ENCODE measurements at regions not wholly inside any gene's neighbourhood (a gene's known extent, or its start where the extent isn't known, plus 50 kb on each side); places are given as distances from the start of the nearest gene placed in this dataset.

DNA sequence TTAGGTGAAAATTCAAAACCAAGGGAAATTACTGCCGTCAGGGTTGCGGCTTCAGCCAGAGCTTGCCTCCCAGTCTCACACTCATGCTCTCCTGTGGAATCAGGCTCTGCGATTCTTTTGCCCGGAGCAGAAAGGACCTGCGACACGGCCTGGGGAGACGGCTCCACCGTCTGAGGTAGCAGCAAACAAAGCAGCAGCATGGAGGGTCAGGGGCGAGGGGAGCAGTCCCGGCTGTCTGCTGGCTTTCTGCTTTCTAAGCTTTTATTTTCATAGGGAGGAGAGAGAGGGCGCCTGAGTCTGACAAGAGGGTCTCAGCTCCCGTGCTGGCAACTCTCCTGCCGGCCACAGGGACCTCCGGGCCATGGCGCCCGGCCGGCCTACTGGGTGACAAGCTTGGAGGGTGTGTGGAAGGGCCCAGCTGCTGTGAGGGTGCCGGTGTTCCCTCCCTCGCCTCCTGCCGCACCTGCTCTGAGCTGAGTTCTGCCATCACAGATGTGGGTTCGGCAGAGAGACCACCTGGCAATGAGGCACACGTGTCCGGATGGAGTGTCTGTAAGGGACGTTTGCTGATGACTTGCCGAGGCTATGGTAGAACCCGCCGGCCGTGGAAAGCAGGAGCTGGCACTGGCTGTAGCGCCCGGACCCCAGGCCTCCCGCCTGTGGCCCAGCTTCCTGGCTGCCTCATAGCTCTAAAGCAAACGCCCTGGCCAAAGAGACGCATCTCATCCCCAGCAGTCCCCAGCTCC, 66.2 kb upstream of the CTDP1 start:
- TF ChIP-seq, protein P1, sequence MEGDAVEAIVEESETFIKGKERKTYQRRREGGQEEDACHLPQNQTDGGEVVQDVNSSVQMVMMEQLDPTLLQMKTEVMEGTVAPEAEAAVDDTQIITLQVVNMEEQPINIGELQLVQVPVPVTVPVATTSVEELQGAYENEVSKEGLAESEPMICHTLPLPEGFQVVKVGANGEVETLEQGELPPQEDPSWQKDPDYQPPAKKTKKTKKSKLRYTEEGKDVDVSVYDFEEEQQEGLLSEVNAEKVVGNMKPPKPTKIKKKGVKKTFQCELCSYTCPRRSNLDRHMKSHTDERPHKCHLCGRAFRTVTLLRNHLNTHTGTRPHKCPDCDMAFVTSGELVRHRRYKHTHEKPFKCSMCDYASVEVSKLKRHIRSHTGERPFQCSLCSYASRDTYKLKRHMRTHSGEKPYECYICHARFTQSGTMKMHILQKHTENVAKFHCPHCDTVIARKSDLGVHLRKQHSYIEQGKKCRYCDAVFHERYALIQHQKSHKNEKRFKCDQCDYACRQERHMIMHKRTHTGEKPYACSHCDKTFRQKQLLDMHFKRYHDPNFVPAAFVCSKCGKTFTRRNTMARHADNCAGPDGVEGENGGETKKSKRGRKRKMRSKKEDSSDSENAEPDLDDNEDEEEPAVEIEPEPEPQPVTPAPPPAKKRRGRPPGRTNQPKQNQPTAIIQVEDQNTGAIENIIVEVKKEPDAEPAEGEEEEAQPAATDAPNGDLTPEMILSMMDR (optimal IDR thresholded peaks at IDR 0.05 in 1 of 3, IDR thresholded peaks at IDR 0.05 in 1 of 3, conservative IDR thresholded peaks at IDR 0.05 in 1 of 3; ENCODE audit: extremely low read depth in 1 of 3, insufficient read depth in 2 of 3, low read length in 3 of 3), result no peak
- TF ChIP-seq EZH2 (IDR thresholded peaks at IDR 0.05; ENCODE audit: low read length), result no peak
